OCI-LY1 (cell line): ENCODE measurements at regions not wholly inside any gene's neighbourhood (a gene's known extent, or its start where the extent isn't known, plus 50 kb on each side); places are given as distances from the start of the nearest gene placed in this dataset.

Experiments used
- H2AFZ ChIP-seq: fragments of 200-600 bp; sonication (generic), shearing (Covaris generic); 2 replicates; pipeline ENCODE4 v1.6.0; 2014; ENCODE audit warnings: antibody characterized with exemption, mild to moderate bottlenecking, low read length
- H3F3A ChIP-seq: fragments of 200-600 bp; sonication (generic), shearing (Covaris generic); 2 replicates; pipeline ENCODE4 v1.6.0; 2014; ENCODE audit warnings: mild to moderate bottlenecking, antibody characterized with exemption, low read length, moderate library complexity; ENCODE audit not compliant: insufficient read depth
- H3K27ac ChIP-seq: fragments of 200-600 bp; sonication (generic); 2 replicates; pipeline ENCODE4 v1.5.1; 2014; ENCODE audit warnings: low read length, mixed run types, mild to moderate bottlenecking, low read depth; ENCODE audit not compliant: poor library complexity, severe bottlenecking
- H3K27me3 ChIP-seq: fragments of 200-600 bp; sonication (generic); 2 replicates; pipeline ENCODE4 v1.6.0; 2014; ENCODE audit warnings: antibody characterized with exemption, mild to moderate bottlenecking, low read length, moderate library complexity; ENCODE audit not compliant: insufficient read depth
- H3K36me3 ChIP-seq: fragments of 200-600 bp; sonication (generic); 2 replicates; pipeline ENCODE4 v1.6.1; 2014; ENCODE audit warnings: mild to moderate bottlenecking, antibody characterized with exemption, low read length, moderate library complexity, mixed read lengths; ENCODE audit not compliant: insufficient read depth
- H3K4me1 ChIP-seq: fragments of 200-600 bp; sonication (generic); 2 replicates; pipeline ENCODE4 v1.5.1; 2014; ENCODE audit warnings: mild to moderate bottlenecking, low read length, moderate library complexity; ENCODE audit not compliant: insufficient read depth, severe bottlenecking
- H3K4me2 ChIP-seq: fragments of 200-600 bp; sonication (generic), shearing (Covaris generic); 2 replicates; pipeline ENCODE4 v1.6.1; 2014; ENCODE audit warnings: low read length
- H3K4me3 ChIP-seq: fragments of 200-600 bp; sonication (generic); 2 replicates; pipeline ENCODE4 v1.5.1; 2014; ENCODE audit warnings: low read length, low read depth, mild to moderate bottlenecking, mixed read lengths; ENCODE audit not compliant: poor library complexity, severe bottlenecking
- H3K79me2 ChIP-seq: fragments of 200-600 bp; shearing (Covaris generic); 2 replicates; pipeline ENCODE4 v1.6.1; 2016; ENCODE audit warnings: mixed run types, low read length, mixed read lengths; ENCODE audit not compliant: insufficient read depth
- H3K9ac ChIP-seq: fragments of 200-600 bp; sonication (generic), shearing (Covaris generic); 2 replicates; pipeline ENCODE4 v1.6.1; 2014; ENCODE audit warnings: mild to moderate bottlenecking, low read length, mixed read lengths
- H3K9me2 ChIP-seq: fragments of 200-600 bp; sonication (generic), shearing (Covaris generic); 2 replicates; pipeline ENCODE4 v1.6.1; 2014; ENCODE audit warnings: low read depth, mild to moderate bottlenecking, low read length, mixed read lengths
- H3K9me3 ChIP-seq: fragments of 200-600 bp; shearing (Covaris generic); 2 replicates; pipeline ENCODE4 v1.6.1; 2014; ENCODE audit warnings: low read length, mixed read lengths
- H4K20me1 ChIP-seq: fragments of 200-600 bp; sonication (generic), shearing (Covaris generic); 2 replicates; pipeline ENCODE4 v1.6.0; 2016; ENCODE audit warnings: mild to moderate bottlenecking, low read length; ENCODE audit not compliant: insufficient read depth
- CTCF ChIP-seq: fragments of 200-600 bp; sonication (generic), shearing (Covaris generic); IDR thresholded peaks from 2 replicates; pipeline ENCODE4 v1.5.1; 2017; ENCODE audit warnings: mild to moderate bottlenecking, antibody characterized with exemption, low read length, moderate library complexity, mixed read lengths
- EZH2 ChIP-seq: fragments of 200-600 bp; sonication (generic), shearing (Covaris generic); IDR thresholded peaks from 2 replicates; pipeline ENCODE4 v1.8.0; 2017; ENCODE audit warnings: borderline replicate concordance, mixed run types, mild to moderate bottlenecking, antibody characterized with exemption, low read length, moderate library complexity, mixed read lengths

- Histone ChIP-seq H3K9me2 (no peaks in the 10 kb centered on the region), H3K27ac (no peak overlapping the region), H3K9ac (no peak overlapping the region), H3K4me1 (peaks cover 36% of the 10 kb centered on the region), H3K36me3 (no peaks in the 10 kb centered on the region), H3K4me3 (no peak overlapping the region), H3K4me2 (no peak overlapping the region), H3F3A (no peaks in the 10 kb centered on the region; the same call in 1 of the 2 replicates), H3K79me2 (no peaks in the 10 kb centered on the region), H3K9me3 (no peaks in the 10 kb centered on the region), H4K20me1 (no peaks in the 10 kb centered on the region), H3K27me3 (no peaks in the 10 kb centered on the region), H2AFZ (no peak overlapping the region)
- TF ChIP-seq EZH2, result no peak
- TF ChIP-seq CTCF, result no peak
Measured at GRCh38 chr4:123301923-123302322, 94.7 kb upstream of the SPRY1 start.

- Histone ChIP-seq H3K9me3 (no peaks in the 10 kb centered on the region), H3K4me2 (peak overlapping the region; percentile 71), H3K4me1 (peaks cover 25% of the 10 kb centered on the region), H3K4me3 (peak overlapping the region; percentile 46), H4K20me1 (no peaks in the 10 kb centered on the region), H3K27ac (peak overlapping the region; percentile 73), H3K79me2 (no peaks in the 10 kb centered on the region), H3K36me3 (no peaks in the 10 kb centered on the region), H3K9ac (peak overlapping the region; percentile 36; the same call in 1 of the 2 replicates), H3F3A (no peaks in the 10 kb centered on the region; the same call in 1 of the 2 replicates), H3K27me3 (no peaks in the 10 kb centered on the region), H3K9me2 (no peaks in the 10 kb centered on the region), H2AFZ (no peak overlapping the region)
- TF ChIP-seq CTCF, result peak; percentile 55; the same call in 1 of the 2 replicates
- TF ChIP-seq EZH2, result no peak
Measured at GRCh38 chr4:123304151-123304964, 92.2 kb upstream of the SPRY1 start.

GRCh38 chr4:123305736-123306135 is 90.9 kb upstream of the SPRY1 start:
- no peak for TF ChIP-seq CTCF
- Histone ChIP-seq H3K79me2 (no peaks in the 10 kb centered on the region), H3K36me3 (no peaks in the 10 kb centered on the region), H3K9me3 (no peaks in the 10 kb centered on the region), H4K20me1 (no peaks in the 10 kb centered on the region), H3K4me2 (no peak overlapping the region), H3K9me2 (no peaks in the 10 kb centered on the region), H3K27ac (peak overlapping the region; percentile 73), H3K9ac (no peak overlapping the region), H3K27me3 (no peaks in the 10 kb centered on the region), H2AFZ (no peak overlapping the region), H3F3A (no peaks in the 10 kb centered on the region; the same call in 1 of the 2 replicates), H3K4me1 (peaks cover 24% of the 10 kb centered on the region), H3K4me3 (no peak overlapping the region)
